Aorta (tissue), 5 donors: ENCODE measurements at regions not wholly inside any gene's neighbourhood (a gene's known extent, or its start where the extent isn't known, plus 50 kb on each side); places are given as distances from the start of the nearest gene placed in this dataset.

Experiments used
- ATAC-seq: fragments of 200-7000 bp; cut with Tn5 transposase; one replicate; pipeline ENCODE4 v1.9.1; 2022; ENCODE audit warnings: moderate library complexity; ENCODE audit not compliant: low FRiP score
- DNase-seq, 2 donors: peaks; one replicate each; pipeline ENCODE4 v3.0.0-alpha.2; 2020
- H3K27ac ChIP-seq, 2 donors: one replicate each; pipeline ENCODE4 v1.5.1; 2013; ENCODE audit warnings: low read length in 2 of 2, mild to moderate bottlenecking in 2 of 2, moderate library complexity in 2 of 2, control low read depth in 1 of 2, inconsistent platforms in 1 of 2, low read depth in 1 of 2
- H3K27me3 ChIP-seq, 2 donors: one replicate each; pipeline ENCODE4 v1.6.1; 2013; ENCODE audit warnings: control low read depth in 1 of 2, low read length in 1 of 2, mild to moderate bottlenecking in 1 of 2, moderate library complexity in 1 of 2; ENCODE audit not compliant: insufficient read depth in 2 of 2, control insufficient read depth in 1 of 2
- H3K36me3 ChIP-seq, 2 donors: one replicate each; pipeline ENCODE4 v1.6.1; 2013; ENCODE audit warnings: control low read depth in 1 of 2, low read length in 1 of 2, mild to moderate bottlenecking in 1 of 2; ENCODE audit not compliant: insufficient read depth in 2 of 2, control insufficient read depth in 1 of 2
- H3K4me1 ChIP-seq, 2 donors: one replicate each; pipeline ENCODE4 v1.6.1; 2013; ENCODE audit warnings: low read length in 2 of 2, control low read depth in 1 of 2, mild to moderate bottlenecking in 1 of 2, moderate library complexity in 1 of 2; ENCODE audit not compliant: insufficient read depth in 2 of 2, control insufficient read depth in 1 of 2
- H3K4me3 ChIP-seq, 2 donors: one replicate each; pipeline ENCODE4 v1.5.1; 2013; ENCODE audit warnings: low read length in 2 of 2, control low read depth in 1 of 2, mild to moderate bottlenecking in 1 of 2
- H3K9me3 ChIP-seq: one replicate; pipeline ENCODE4 v1.6.1; 2013; ENCODE audit warnings: mild to moderate bottlenecking, low read length; ENCODE audit not compliant: control insufficient read depth
- WGBS, 2 donors: extraction: QIAGEN DNeasy Blood & Tissue Kit; methylation state at CpG; one replicate each; pipeline ENCODE4 v1.1.7; 2013; 5-methylcytosine and 5-hydroxymethylcytosine counted together
- intact Hi-C, 2 donors: fragments of 100-400 bp; cut with DNase I; formaldehyde crosslinking; loops; one replicate each; pipeline versions ENCODE4 v1.14.2 to v1.15.0; 2022
- donor health status: healthy with polysubstance abuse.
- donor health status: Bipolar disorder and iron deficiency.
- donor health status: DM: no; HTN: no; CAD: no.
- donor health status: DM: no; HTN: no; CAD: no.
- donor health status: DM: yes; HTN: yes; CAD: no.

DNA sequence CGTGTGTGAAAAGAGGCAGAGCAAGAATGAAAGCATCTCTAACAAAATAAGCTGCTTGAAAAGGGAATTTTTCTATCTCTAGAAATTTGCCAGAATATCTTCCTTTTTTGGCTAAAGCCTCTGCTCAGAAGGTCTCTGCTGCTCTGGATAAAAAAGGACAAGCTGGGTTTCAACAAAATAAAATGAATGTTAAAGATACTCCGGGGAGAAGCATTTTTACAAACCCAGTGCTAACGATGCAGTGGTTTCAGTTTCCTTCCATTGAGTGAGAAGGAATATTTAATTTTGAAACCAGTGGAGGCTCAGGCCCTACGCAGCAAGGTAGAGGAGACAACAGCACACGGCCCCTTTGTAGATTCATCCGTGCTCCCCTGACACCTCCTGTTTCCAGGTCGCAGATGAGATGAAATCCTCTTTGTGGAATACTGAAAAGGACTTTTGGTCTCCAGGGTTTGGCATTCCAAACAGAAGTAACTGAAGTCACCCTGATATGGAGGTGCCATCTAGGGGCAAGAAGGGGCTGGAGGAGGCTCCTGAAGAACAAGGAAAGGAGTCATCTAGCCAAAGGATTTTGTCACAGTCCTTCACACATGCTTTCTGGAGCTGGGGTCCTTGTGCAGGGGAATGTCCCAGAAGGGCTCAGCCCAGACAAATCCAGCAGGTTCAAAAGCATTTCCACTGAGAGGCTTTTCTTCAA lies 65.7 kb upstream of the SYT6 start:
- H3K4me3 ChIP-seq, result no peak overlapping the region
- no peaks in the 10 kb centered on the region for H3K9me3 ChIP-seq
- DNase-seq (no peak), ATAC-seq (peak; percentile 14)
- H3K4me1 ChIP-seq, result peaks cover 0 to 3% of the 10 kb centered on the region in 2 donors
- intact Hi-C loops, result no loop called here
- no peak overlapping the region for H3K27ac ChIP-seq
- peaks cover 0 to 2% of the 10 kb centered on the region in 2 donors for H3K27me3 ChIP-seq
- H3K36me3 ChIP-seq, result no peaks in the 10 kb centered on the region
- 20 to 22% methylated on average over 7 of the region's 7 CpGs for WGBS, 2 donors

DNA sequence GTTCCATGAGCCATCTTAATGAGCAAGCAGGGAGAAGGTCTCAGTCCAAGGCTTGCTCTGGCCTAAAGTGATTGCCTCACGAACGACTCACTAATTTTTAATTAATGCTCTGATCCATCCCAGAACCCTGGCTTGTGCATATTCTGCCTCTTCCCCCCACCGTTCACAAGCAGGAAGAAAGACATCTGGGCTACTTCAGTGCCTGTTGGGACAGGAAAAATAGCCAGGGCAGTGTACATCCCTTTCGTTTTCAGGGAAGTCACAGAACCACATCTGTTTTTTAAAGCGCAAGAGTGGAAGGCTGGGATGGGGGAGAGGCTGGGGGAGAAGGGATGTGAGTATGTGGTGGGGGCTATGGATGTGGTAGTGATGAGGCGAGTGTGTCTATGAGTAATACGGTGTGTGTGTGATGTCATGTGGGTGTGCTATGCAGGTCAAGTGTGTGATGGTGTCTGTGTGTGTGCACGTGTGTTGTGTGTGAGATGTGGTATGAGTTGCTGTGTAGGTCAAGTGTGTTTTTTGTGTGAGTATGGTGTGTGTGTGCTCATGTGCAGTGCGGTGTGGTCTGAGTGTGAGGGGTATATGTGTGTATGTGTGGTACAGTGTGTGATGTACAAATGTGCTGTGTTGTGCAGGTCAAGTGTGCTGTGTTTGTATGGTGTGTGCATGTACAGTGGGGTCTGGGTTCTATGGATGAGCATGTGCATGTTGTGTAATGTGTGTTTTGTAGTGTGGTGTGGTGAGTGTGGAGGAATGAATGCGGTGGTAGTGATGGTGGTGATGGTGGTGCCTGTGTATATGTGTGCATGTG lies 64.9 kb upstream of the SYT6 start:
- H3K27ac ChIP-seq, result no peak overlapping the region
- intact Hi-C loops, result no loop called here
- no peaks in the 10 kb centered on the region for H3K36me3 ChIP-seq
- 84% methylated on average over 10 of the region's 10 CpGs for WGBS, 2 donors
- H3K4me1 ChIP-seq, result peaks cover 0 to 3% of the 10 kb centered on the region in 2 donors
- H3K27me3 ChIP-seq, result peaks cover 0 to 2% of the 10 kb centered on the region in 2 donors
- ATAC-seq (peak; percentile 12), DNase-seq (no peak)
- H3K9me3 ChIP-seq, result no peaks in the 10 kb centered on the region
- no peak overlapping the region for H3K4me3 ChIP-seq

DNA sequence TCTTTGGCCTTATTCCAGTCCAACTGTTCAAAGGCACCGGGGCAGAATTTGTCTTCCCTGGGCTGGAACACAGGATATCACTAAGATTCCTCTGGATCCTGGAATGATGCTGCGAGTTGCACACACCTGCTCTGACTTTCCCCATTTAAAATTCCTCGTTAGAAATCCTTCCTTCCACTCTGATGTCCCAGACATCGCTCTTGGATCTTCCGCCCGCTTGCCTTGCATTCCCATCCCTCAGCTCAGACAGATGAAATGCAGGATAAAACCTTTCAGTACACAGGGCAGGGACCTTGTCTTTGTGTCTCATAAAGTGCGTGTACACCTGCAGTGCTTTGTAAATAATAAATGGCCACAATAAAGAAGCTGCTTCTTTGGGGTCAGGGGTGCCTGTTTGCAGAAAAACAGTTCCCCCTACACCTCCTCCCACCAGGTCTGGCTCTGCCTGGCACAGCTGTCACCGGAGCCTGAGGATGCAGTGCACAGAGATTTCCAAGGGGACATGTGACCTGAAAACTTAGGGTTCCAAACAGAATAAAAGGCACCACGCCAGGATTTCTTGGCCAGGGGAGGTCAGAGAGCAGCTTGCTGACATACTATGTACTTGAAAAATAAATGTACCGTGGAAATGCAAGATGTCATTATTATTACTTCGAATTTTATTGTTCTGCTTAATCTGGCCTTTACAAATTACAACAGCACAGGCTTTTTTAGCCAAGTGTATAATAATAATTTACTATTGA lies 62.9 kb upstream of the SYT6 start:
- no peak for ATAC-seq
- no peaks in the 10 kb centered on the region for H3K9me3 ChIP-seq
- no peaks in the 10 kb centered on the region for H3K36me3 ChIP-seq
- H3K4me3 ChIP-seq, result no peak overlapping the region
- DNase-seq, result no peak
- intact Hi-C loops, result no loop called here
- H3K4me1 ChIP-seq, result peaks cover 0 to 3% of the 10 kb centered on the region in 2 donors
- peaks cover 0 to 2% of the 10 kb centered on the region in 2 donors for H3K27me3 ChIP-seq
- H3K27ac ChIP-seq, result no peak overlapping the region
- WGBS, 2 donors, result 76 to 78% methylated on average over 11 of the region's 11 CpGs

DNA sequence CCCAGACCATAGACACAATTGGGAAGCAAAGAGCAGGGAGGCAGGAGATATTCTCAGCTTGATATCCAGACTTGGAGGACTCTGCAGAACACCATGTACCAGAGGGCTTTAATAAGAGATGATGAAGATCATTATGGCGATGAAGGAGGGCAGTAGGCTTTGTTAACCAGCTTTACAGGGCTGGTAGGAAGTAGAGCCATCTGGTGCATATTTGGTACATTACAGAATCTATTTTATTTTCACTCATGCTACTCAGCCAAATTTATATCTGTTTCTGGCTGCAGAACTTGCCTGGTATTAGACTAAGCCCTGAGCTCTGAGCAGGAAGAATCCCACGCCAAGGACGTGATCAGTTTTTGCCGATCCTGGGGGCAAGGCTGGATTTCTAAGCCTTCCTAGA lies 61.8 kb upstream of the SYT6 start:
- H3K36me3 ChIP-seq, result no peaks in the 10 kb centered on the region
- no peak overlapping the region for H3K4me3 ChIP-seq
- H3K9me3 ChIP-seq, result no peaks in the 10 kb centered on the region
- DNase-seq (no peak), ATAC-seq (no peak)
- WGBS, 2 donors, result 12 to 16% methylated on average over 4 of the region's 4 CpGs
- intact Hi-C loops, result no loop called here
- no peak overlapping the region for H3K27ac ChIP-seq
- H3K4me1 ChIP-seq, result peaks cover 0 to 3% of the 10 kb centered on the region in 2 donors
- no peaks in the 10 kb centered on the region for H3K27me3 ChIP-seq

DNA sequence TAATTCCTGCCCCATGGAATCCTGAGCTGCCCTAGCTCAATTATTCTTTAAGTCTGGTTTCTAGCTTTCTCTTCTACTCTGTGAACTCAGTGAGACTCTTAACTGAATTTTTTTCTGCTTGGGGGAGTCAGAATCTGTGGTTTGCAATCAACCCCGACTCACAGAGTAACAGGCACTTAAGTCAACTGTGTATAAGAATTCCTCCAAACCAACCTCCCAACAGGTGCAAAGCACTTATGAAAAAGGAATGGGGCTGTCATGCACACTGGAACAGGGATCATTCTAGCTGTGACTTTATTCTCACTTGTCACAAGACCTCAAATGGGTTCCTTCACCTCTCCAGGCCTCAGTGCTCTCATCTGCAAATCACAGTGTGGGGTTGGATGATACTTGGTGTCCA lies 60.3 kb upstream of the SYT6 start:
- 87 to 92% methylated on average over 1 of the region's 1 CpG for WGBS, 2 donors
- H3K27ac ChIP-seq, result no peak overlapping the region
- no peaks in the 10 kb centered on the region for H3K27me3 ChIP-seq
- H3K9me3 ChIP-seq, result no peaks in the 10 kb centered on the region
- H3K36me3 ChIP-seq, result no peaks in the 10 kb centered on the region
- ATAC-seq, result no peak
- peaks cover 0 to 3% of the 10 kb centered on the region in 2 donors for H3K4me1 ChIP-seq
- no peak overlapping the region for H3K4me3 ChIP-seq
- no peak for DNase-seq
- intact Hi-C loops, result no loop called here

DNA sequence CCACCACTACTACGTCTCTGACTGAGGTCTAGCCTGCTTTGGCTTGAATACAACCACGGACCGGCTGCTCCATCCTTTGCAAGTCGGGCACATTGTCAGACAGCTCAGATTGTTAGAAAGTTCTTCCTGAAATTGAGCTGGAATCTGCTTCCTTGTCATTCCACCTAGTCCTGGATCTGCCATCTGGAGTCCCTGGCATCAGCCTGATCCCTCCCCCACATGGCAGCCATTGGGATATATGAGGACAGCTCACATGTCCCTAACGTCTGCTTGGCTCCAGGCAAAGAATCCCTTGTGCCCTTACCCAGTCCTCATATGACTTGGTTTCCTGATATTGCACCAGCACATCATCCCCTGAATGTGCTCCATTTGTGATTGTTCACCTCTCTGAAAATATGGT lies 56.3 kb upstream of the SYT6 start:
- Histone ChIP-seq H3K4me3 (no peak overlapping the region), H3K27me3 (no peaks in the 10 kb centered on the region), H3K36me3 (no peaks in the 10 kb centered on the region), H3K27ac (no peak overlapping the region), H3K4me1 (no peaks in the 10 kb centered on the region), H3K9me3 (no peaks in the 10 kb centered on the region)
- no peak for ATAC-seq
- WGBS, 2 donors, result 80 to 81% methylated on average over 5 of the region's 5 CpGs
- intact Hi-C loops, result no loop called here
- DNase-seq, result no peak

DNA sequence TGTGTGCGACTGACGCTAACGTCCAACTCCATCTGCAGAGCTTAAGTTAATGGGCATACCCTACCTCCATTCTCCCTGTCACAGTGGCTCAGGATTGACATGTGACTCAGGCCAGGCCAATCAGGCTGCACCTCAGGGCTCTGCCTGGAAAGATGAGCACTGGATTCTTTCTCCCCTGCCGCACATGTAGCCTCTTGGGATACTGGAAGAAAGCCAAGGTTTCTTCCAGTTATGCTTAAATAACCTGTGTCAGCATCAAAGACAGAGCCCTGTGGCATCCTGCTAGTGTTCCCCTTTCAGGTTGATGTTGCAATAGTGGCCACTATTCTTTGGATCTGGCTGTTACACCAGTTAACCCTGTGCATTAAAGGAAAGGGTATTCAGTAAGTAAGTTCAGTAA lies 55.0 kb upstream of the SYT6 start:
- no peaks in the 10 kb centered on the region for H3K36me3 ChIP-seq
- no peak overlapping the region for H3K4me3 ChIP-seq
- intact Hi-C loops, result no loop called here
- no peaks in the 10 kb centered on the region for H3K4me1 ChIP-seq
- DNase-seq (no peak), ATAC-seq (no peak)
- H3K27me3 ChIP-seq, result peaks cover 0 to under 1% of the 10 kb centered on the region in 2 donors
- WGBS, 2 donors, result 68 to 74% methylated on average over 4 of the region's 4 CpGs
- no peaks in the 10 kb centered on the region for H3K9me3 ChIP-seq
- no peak overlapping the region for H3K27ac ChIP-seq

DNA sequence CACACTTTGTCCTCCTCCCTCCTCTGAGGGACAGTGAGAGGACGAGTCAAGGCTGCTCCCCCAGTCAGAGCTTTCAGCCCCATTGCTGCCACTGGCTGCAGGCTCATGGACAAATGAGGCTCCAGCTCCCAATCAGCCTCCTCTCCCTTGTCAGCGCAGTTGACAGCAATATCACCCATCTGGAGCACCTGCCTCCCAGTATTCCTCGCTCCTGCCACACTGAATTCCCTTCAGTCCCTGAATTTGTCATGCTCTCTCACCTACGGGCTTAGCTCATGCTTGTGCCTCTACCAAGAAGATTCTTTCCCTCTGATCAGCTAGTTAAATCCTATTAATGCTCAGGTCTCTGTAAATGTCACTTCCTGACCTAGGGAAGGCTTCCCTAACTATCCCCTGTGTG lies 54.4 kb upstream of the SYT6 start:
- H3K27ac ChIP-seq, result no peak overlapping the region
- DNase-seq, result no peak
- no peaks in the 10 kb centered on the region for H3K4me1 ChIP-seq
- peaks cover 1% of the 10 kb centered on the region for H3K9me3 ChIP-seq
- no peak overlapping the region for H3K4me3 ChIP-seq
- WGBS, 2 donors, result 67 to 71% methylated on average over 4 of the region's 4 CpGs
- no peak for ATAC-seq
- H3K27me3 ChIP-seq, result peaks cover 0 to 2% of the 10 kb centered on the region in 2 donors
- no peaks in the 10 kb centered on the region for H3K36me3 ChIP-seq
- intact Hi-C loops, result no loop called here
